ENCODE measurements at regions not wholly inside any gene's neighbourhood (a gene's known extent, or its start where the extent isn't known, plus 50 kb on each side); places are given as distances from the start of the nearest gene placed in this dataset.

DNA sequence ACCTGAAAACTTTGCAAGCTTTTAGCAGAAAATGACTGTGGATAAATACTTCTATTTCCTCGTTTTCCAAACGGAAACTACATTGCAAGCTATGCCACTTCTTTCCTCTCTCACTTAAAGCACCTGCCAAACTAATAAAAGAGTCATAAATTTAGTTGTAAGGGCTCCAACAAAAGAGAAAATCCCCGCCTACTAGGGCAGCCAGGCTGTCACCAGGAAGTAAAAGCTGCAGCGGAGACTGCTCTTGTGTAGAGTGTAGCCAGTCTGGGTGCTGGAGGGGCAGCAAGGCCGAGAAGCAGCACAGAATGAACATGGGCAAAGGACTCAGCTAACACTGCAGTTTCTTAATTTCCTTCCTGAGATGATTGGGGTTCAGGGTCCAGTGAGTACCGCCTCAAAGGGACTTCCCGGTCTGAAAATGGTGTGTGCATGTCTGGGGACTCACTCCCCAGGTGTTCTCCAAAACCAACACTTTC is 89.3 kb upstream of the MAML3 start:
- H3K4me1 ChIP-seq: peaks cover 15 to 43% (median 30%) of the 10 kb centered on the region in 4 donors
- TF ChIP-seq, protein P1, sequence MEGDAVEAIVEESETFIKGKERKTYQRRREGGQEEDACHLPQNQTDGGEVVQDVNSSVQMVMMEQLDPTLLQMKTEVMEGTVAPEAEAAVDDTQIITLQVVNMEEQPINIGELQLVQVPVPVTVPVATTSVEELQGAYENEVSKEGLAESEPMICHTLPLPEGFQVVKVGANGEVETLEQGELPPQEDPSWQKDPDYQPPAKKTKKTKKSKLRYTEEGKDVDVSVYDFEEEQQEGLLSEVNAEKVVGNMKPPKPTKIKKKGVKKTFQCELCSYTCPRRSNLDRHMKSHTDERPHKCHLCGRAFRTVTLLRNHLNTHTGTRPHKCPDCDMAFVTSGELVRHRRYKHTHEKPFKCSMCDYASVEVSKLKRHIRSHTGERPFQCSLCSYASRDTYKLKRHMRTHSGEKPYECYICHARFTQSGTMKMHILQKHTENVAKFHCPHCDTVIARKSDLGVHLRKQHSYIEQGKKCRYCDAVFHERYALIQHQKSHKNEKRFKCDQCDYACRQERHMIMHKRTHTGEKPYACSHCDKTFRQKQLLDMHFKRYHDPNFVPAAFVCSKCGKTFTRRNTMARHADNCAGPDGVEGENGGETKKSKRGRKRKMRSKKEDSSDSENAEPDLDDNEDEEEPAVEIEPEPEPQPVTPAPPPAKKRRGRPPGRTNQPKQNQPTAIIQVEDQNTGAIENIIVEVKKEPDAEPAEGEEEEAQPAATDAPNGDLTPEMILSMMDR (IDR thresholded peaks at IDR 0.05): no peak
- peak; percentile 82 for TF ChIP-seq POLR2A (IDR thresholded peaks at IDR 0.05)
- TF ChIP-seq POLR2AphosphoS5 (IDR thresholded peaks at IDR 0.05): peak; percentile 52 to 80 (median 75)
- peak overlapping the region in 2 of 4 donors; percentile 16 to 28 for H3K4me3 ChIP-seq
- H3K36me3 ChIP-seq: no peaks in the 10 kb centered on the region
- DNase-seq: peak; percentile 73
- H3K27me3 ChIP-seq: no peaks in the 10 kb centered on the region
- 11 to 16% methylated on average over 3 to 7 of the region's 7 CpGs for WGBS, 2 donors (ENCODE audit: low coverage in 1 of 2)
- no peaks in the 10 kb centered on the region for H3K9me3 ChIP-seq
- peak overlapping the region; percentile 82 to 87 (median 85) for H3K27ac ChIP-seq
- intact Hi-C loops (cut with DNase I; ENCODE audit: low total_unique reads) (no loop called here), in situ Hi-C loops (cut with MboI; ENCODE audit: low pct_ligation_motif_present in 1 of 4, low pct_unique_long_range_greater_than_20kb in 1 of 4, low sequenced_read_pairs in 3 of 4) (loop anchor here in 1 of 4 donors (5.0 kb wide), 1 partner anchor 86 kb away; no protein-coding TSS in a partner anchor)

DNA sequence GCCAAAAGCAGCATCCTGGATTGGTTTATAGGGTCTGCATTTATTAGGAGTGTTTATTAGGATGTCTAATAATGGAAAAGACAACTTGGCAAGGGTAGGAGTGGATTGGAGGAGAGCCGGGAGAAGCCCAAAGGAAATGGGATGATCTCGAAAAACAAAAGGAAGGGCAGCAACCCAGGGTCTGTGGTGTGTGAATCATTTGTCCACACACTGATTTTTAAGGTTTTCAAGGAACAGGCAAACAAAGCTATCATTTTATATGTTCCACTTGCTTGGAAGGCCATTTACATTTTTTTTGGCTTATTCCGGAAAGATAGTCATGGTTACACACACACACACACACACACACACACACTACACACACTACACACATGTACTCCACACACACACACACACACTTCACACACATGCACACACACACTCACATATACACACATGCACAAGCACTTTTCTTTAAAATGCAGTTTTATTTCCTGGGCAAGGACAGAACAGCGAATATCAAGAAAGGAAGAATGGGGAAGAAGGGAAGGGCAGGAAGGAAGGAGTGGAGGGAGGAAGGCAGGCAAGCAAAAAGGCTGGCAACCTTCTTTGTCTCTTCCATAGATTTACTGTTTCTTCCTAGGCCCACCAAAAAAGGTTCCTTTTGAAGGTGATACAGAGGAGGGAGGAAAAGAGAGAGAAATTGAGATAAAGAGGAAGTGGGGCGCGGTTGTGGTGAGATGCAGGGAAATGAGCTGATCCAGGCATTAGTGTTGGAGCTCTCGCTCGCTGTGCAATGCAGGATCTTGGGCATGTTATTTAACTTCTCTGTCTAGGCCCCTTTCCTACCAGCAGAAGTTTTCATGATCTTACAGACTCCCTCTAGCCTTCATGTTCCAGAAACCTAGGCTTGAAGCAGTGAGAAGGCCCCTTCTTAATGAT is 88.6 kb upstream of the MAML3 start:
- no peaks in the 10 kb centered on the region for H3K9me3 ChIP-seq
- H3K27ac ChIP-seq: peak overlapping the region; percentile 82 to 87 (median 85)
- WGBS, 2 donors (ENCODE audit: low coverage in 1 of 2): 61 to 88% methylated on average over 3 to 8 of the region's 8 CpGs
- H3K27me3 ChIP-seq: no peaks in the 10 kb centered on the region
- H3K36me3 ChIP-seq: no peaks in the 10 kb centered on the region
- intact Hi-C loops (cut with DNase I; ENCODE audit: low total_unique reads): no loop called here
- in situ Hi-C loops (cut with MboI; ENCODE audit: low pct_ligation_motif_present in 1 of 4, low pct_unique_long_range_greater_than_20kb in 1 of 4, low sequenced_read_pairs in 3 of 4): loop anchor here in 1 of 4 donors (5.0 kb wide), 1 partner anchor 85 kb away; no protein-coding TSS in a partner anchor
- DNase-seq: peak; percentile 36
- TF ChIP-seq POLR2A (IDR thresholded peaks at IDR 0.05) (no peak), POLR2AphosphoS5 (IDR thresholded peaks at IDR 0.05) (no peak), EP300 (IDR thresholded peaks at IDR 0.05; ENCODE audit: low read depth) (no peak)
- TF ChIP-seq, protein P1 (IDR thresholded peaks at IDR 0.05): no peak
- peaks cover 22 to 50% (median 37%) of the 10 kb centered on the region in 4 donors for H3K4me1 ChIP-seq
- peak overlapping the region in 1 of 4 donors; percentile 28 for H3K4me3 ChIP-seq

DNA sequence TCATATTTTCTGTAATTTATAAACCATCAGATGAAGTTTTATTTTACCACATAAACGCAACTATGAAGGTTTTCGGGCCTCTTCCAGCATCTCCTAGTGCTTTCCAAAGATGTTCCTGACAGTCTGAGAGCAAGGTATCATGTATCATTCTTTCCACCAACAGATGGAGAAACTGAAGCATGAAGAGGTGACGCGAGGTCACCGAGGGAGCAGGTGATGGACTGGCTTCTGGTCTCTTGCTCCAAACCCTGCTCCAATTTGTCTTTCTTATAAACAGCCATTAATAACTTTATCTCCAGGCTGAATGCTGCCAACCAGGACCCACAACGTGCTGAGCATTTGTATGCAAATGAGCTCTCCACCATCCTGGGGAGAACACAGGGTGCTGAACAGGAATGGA is 86.3 kb upstream of the MAML3 start:
- H3K4me1 ChIP-seq: peaks cover 34 to 74% (median 50%) of the 10 kb centered on the region in 4 donors
- no peaks in the 10 kb centered on the region for H3K36me3 ChIP-seq
- in situ Hi-C loops (cut with MboI; ENCODE audit: low pct_ligation_motif_present in 1 of 4, low pct_unique_long_range_greater_than_20kb in 1 of 4, low sequenced_read_pairs in 3 of 4): loop anchor here in 1 of 4 donors (5.0 kb wide), 1 partner anchor 83 kb away; no protein-coding TSS in a partner anchor
- H3K27me3 ChIP-seq: no peaks in the 10 kb centered on the region
- H3K9me3 ChIP-seq: no peaks in the 10 kb centered on the region
- no peak overlapping the region for H3K4me3 ChIP-seq
- intact Hi-C loops (cut with DNase I; ENCODE audit: low total_unique reads): no loop called here
- WGBS, 2 donors (ENCODE audit: low coverage in 1 of 2): 85 to 92% methylated on average over 6 of the region's 6 CpGs
- DNase-seq: no peak
- TF ChIP-seq, protein P1 (IDR thresholded peaks at IDR 0.05): no peak
- TF ChIP-seq POLR2AphosphoS5 (IDR thresholded peaks at IDR 0.05): no peak
- no peak overlapping the region for H3K27ac ChIP-seq

DNA sequence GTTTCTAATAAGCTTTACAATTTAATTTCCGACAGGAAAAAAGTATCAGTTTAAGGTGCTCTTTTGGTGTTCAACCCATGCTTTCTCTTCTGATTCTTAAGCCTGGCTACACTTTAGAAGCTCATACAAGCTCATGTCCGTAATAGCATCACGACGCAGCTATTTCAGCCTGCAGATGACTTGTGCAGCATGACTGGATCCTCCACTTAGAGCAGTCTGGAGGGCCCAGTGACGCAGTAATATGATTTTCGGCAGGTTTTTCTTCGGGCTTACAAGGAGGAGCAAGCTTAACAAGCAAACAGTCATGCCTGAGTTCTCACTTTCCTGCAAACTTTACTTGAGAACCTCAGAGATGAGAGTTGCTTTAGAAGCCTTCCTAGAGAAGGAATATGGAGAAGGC is 85.3 kb upstream of the MAML3 start:
- no peaks in the 10 kb centered on the region for H3K27me3 ChIP-seq
- peaks cover 34 to 71% (median 50%) of the 10 kb centered on the region in 4 donors for H3K4me1 ChIP-seq
- DNase-seq: no peak
- H3K9me3 ChIP-seq: no peaks in the 10 kb centered on the region
- no peaks in the 10 kb centered on the region for H3K36me3 ChIP-seq
- no peak overlapping the region for H3K4me3 ChIP-seq
- in situ Hi-C loops (cut with MboI; ENCODE audit: low pct_ligation_motif_present in 1 of 4, low pct_unique_long_range_greater_than_20kb in 1 of 4, low sequenced_read_pairs in 3 of 4) (no loop called here), intact Hi-C loops (cut with DNase I; ENCODE audit: low total_unique reads) (no loop called here)
- 87 to 96% methylated on average over 4 to 7 of the region's 7 CpGs for WGBS, 2 donors (ENCODE audit: low coverage in 1 of 2)
- TF ChIP-seq POLR2AphosphoS5 (IDR thresholded peaks at IDR 0.05) (no peak), POLR2A (IDR thresholded peaks at IDR 0.05) (no peak), EP300 (IDR thresholded peaks at IDR 0.05; ENCODE audit: low read depth) (no peak)
- TF ChIP-seq, protein P1 (IDR thresholded peaks at IDR 0.05): no peak
- H3K27ac ChIP-seq: peak overlapping the region; percentile 86 to 93 (median 90)
